ENCODE measurements at regions not wholly inside any gene's neighbourhood (a gene's known extent, or its start where the extent isn't known, plus 50 kb on each side); places are given as distances from the start of the nearest gene placed in this dataset.

GRCh38 chr11:32231909-32232493 is 141.1 kb downstream of the RCN1 start:
- TF ChIP-seq CTCF (IDR thresholded peaks at IDR 0.05), result peak in 2 of 5 experiments; percentile 9 to 16
- TF ChIP-seq EP300 (IDR thresholded peaks at IDR 0.05), result no peak

All from tibial nerve (tissue), 4 donors.